ENCODE measurements at regions not wholly inside any gene's neighbourhood (a gene's known extent, or its start where the extent isn't known, plus 50 kb on each side); places are given as distances from the start of the nearest gene placed in this dataset.

DNA sequence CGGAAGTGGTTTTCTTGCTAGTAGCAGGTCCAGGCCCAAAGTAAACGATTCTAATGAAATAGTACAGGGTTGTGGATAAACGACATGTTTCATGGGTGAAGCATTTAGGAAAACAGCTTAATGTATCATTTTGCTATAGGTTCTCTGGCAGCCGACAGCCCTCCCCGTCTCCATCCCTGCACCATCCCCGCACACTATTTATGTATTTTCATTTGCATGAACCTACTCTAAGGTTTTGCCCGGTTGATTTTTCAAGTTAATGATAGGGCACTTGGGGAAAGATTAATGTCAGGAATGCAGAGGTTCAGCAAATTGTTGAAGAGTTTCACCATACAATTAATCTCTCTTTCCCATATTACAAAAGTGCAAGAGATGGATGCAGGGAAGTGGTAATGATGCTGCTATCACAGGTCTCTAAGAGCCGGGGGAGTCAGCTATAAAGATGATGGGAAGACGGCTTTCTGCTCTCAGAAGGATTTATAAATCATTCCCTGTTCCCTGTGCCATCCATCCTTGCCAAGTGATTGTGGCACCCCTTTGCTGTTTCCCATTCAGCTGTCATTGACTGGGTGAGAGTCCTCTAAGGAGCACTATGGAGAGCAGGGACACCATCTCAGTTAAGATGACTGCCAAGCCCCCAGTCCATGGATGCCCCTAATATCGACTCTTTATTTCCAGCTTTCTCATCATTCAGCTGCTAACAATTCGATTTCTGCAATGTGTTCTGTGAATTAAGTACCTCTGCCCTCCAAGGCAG lies 186.3 kb downstream of the IRS2 start:
- no peaks in the 10 kb centered on the region for H3K9me3 ChIP-seq
- no peaks in the 10 kb centered on the region for H3K36me3 ChIP-seq
- H3K27me3 ChIP-seq = no peaks in the 10 kb centered on the region
- no peak overlapping the region for H3K27ac ChIP-seq
- TF ChIP-seq, protein P1, sequence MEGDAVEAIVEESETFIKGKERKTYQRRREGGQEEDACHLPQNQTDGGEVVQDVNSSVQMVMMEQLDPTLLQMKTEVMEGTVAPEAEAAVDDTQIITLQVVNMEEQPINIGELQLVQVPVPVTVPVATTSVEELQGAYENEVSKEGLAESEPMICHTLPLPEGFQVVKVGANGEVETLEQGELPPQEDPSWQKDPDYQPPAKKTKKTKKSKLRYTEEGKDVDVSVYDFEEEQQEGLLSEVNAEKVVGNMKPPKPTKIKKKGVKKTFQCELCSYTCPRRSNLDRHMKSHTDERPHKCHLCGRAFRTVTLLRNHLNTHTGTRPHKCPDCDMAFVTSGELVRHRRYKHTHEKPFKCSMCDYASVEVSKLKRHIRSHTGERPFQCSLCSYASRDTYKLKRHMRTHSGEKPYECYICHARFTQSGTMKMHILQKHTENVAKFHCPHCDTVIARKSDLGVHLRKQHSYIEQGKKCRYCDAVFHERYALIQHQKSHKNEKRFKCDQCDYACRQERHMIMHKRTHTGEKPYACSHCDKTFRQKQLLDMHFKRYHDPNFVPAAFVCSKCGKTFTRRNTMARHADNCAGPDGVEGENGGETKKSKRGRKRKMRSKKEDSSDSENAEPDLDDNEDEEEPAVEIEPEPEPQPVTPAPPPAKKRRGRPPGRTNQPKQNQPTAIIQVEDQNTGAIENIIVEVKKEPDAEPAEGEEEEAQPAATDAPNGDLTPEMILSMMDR (IDR thresholded peaks at IDR 0.05) = no peak
- no peak overlapping the region for H3K4me3 ChIP-seq
- no peaks in the 10 kb centered on the region for H3K4me1 ChIP-seq
- intact Hi-C loops (cut with DNase I; ENCODE audit: low total_unique reads) = no loop called here
- no peak for DNase-seq

DNA sequence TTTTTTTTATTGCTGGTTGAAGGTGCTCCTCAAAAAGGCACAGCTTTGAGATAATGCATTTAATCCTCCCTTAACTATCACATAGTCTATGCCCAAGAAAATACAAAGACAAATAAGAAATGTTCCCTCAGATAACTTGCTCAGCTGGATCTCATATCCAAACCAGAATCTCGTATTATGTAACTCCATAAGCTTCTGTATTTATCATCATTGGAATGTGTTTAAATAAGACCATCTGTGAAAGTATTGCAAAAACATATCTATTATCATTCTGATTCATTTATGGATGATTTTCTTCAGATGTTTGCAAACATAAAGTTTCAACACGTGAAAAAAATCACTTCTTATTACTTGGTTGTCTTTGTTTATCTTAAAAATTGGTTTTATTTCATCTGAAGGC lies 190.9 kb downstream of the IRS2 start:
- no peak for DNase-seq
- H3K36me3 ChIP-seq = no peaks in the 10 kb centered on the region
- H3K27ac ChIP-seq = no peak overlapping the region
- H3K27me3 ChIP-seq = no peaks in the 10 kb centered on the region
- intact Hi-C loops (cut with DNase I; ENCODE audit: low total_unique reads) = no loop called here
- no peaks in the 10 kb centered on the region for H3K9me3 ChIP-seq
- H3K4me3 ChIP-seq = no peak overlapping the region
- TF ChIP-seq, protein P1 (IDR thresholded peaks at IDR 0.05) = no peak
- no peaks in the 10 kb centered on the region for H3K4me1 ChIP-seq

DNA sequence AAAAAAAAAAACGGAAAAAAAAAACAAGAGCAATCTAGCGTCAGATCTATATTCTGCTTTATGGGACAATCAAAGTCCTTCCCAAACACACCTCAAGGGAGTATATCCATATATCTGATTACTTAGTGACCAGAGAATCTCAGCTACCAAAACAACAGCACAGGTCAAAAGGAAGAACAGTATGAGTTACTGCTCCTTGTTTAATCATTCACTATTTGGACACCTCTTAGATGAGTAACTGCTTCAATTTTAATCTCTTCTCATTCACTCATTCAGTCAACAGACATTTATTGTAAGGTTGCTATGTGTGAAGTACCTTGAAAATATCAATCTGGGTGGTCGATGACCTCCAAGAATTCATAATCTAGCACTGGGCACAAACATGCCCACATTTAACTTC lies 193.2 kb downstream of the IRS2 start:
- H3K4me3 ChIP-seq = no peak overlapping the region
- no peaks in the 10 kb centered on the region for H3K27me3 ChIP-seq
- intact Hi-C loops (cut with DNase I; ENCODE audit: low total_unique reads) = no loop called here
- no peak for DNase-seq
- no peaks in the 10 kb centered on the region for H3K36me3 ChIP-seq
- no peaks in the 10 kb centered on the region for H3K9me3 ChIP-seq
- H3K4me1 ChIP-seq = no peaks in the 10 kb centered on the region
- TF ChIP-seq, protein P1 (IDR thresholded peaks at IDR 0.05) = no peak
- no peak overlapping the region for H3K27ac ChIP-seq

DNA sequence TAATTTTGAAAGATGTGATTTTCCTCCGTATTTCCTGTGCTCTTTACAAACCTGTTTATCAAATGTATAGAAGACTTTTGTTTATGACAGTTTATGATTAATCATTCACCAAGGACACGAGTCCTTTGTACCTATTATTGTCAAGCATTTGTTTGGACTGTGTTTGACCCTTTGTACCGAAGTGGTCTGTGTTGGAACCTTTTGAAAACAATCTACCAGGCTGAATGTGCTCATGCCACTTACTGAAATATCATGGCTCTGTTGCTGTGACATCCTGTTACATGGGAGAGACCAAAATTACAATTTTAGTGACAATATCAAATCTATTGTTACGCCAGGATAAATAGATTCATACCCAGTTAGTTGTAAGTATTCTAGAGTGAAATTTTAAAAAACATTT lies 193.6 kb downstream of the IRS2 start:
- TF ChIP-seq, protein P1 (IDR thresholded peaks at IDR 0.05) = no peak
- intact Hi-C loops (cut with DNase I; ENCODE audit: low total_unique reads) = no loop called here
- H3K27me3 ChIP-seq = no peaks in the 10 kb centered on the region
- H3K4me3 ChIP-seq = no peak overlapping the region
- no peaks in the 10 kb centered on the region for H3K9me3 ChIP-seq
- no peak overlapping the region for H3K27ac ChIP-seq
- H3K4me1 ChIP-seq = no peaks in the 10 kb centered on the region
- DNase-seq = no peak
- no peaks in the 10 kb centered on the region for H3K36me3 ChIP-seq

DNA sequence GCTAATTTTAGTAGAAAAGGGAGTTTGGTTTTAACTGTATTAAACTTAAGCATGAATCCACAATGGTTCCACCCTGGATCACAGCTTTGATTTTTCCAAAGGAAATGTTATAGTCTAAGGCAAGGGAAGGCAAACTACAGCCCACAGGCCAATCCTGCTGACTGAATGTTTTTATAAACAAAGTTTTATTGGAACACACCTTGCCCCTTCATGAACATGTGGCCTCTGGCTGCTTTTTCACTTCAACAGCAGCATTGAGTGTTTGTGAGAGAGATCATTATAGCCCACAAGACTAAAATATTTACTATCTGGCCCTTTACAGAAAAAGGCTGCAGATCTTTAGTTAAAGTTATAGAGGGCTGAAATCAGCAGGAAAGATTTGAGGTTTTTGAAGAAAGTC lies 198.7 kb downstream of the IRS2 start:
- Histone ChIP-seq H3K27me3 (no peaks in the 10 kb centered on the region), H3K4me1 (no peaks in the 10 kb centered on the region), H3K4me3 (no peak overlapping the region), H3K9me3 (no peaks in the 10 kb centered on the region), H3K36me3 (no peaks in the 10 kb centered on the region), H3K27ac (no peak overlapping the region)
- DNase-seq = no peak
- intact Hi-C loops (cut with DNase I; ENCODE audit: low total_unique reads) = no loop called here
- TF ChIP-seq, protein P1 (IDR thresholded peaks at IDR 0.05) = no peak
